Breast epithelium (tissue), 3 donors: ENCODE measurements at regions not wholly inside any gene's neighbourhood (a gene's known extent, or its start where the extent isn't known, plus 50 kb on each side); places are given as distances from the start of the nearest gene placed in this dataset.

Experiments used
- POLR2A ChIP-seq: fragments of 450-650 bp; IDR thresholded peaks from one replicate; pipeline ENCODE4 v1.6.1; 2016; ENCODE audit warnings: antibody characterized with exemption, mild to moderate bottlenecking, moderate library complexity
- POLR2AphosphoS5 ChIP-seq, 3 donors: sonication (generic); formaldehyde crosslinking; IDR thresholded peaks; one replicate each; pipeline ENCODE4 v1.6.1; 2017; ENCODE audit warnings: antibody characterized with exemption in 3 of 3
- TF ChIP-seq, protein P1 (sequence below), 3 donors: fragments of 450-650 bp; IDR thresholded peaks; one replicate each; pipeline ENCODE4 v1.5.1; 2016 to 2017; ENCODE audit warnings: antibody characterized with exemption in 3 of 3, mild to moderate bottlenecking in 3 of 3, moderate library complexity in 3 of 3

DNA sequence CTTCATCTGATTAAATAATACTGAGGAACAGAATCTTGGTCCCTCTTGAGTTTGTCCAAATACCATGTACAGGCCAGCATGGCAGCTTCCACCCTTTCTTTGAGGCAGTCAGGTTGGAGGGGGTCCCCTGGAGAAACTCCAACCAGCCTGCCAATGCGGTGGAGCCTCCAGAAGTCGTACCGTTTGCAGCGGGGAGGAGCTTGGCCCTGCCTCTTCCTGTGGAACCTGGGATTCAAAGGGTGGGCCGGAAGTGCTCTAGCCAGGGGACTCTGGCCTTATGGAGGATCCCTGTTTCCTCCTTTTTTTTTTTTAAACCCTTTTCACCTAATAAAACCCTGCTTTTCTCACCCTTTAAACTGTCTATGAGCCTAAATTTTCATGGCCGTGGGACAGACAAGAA lies 216.3 kb upstream of the ZNF608 start:
- TF ChIP-seq POLR2A (no peak), POLR2AphosphoS5 (IDR thresholded peaks at IDR 0.05) (no peak)
- TF ChIP-seq, protein P1, sequence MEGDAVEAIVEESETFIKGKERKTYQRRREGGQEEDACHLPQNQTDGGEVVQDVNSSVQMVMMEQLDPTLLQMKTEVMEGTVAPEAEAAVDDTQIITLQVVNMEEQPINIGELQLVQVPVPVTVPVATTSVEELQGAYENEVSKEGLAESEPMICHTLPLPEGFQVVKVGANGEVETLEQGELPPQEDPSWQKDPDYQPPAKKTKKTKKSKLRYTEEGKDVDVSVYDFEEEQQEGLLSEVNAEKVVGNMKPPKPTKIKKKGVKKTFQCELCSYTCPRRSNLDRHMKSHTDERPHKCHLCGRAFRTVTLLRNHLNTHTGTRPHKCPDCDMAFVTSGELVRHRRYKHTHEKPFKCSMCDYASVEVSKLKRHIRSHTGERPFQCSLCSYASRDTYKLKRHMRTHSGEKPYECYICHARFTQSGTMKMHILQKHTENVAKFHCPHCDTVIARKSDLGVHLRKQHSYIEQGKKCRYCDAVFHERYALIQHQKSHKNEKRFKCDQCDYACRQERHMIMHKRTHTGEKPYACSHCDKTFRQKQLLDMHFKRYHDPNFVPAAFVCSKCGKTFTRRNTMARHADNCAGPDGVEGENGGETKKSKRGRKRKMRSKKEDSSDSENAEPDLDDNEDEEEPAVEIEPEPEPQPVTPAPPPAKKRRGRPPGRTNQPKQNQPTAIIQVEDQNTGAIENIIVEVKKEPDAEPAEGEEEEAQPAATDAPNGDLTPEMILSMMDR (IDR thresholded peaks at IDR 0.05) = no peak
